Neural cell (in vitro differentiated cells): ENCODE measurements at regions not wholly inside any gene's neighbourhood (a gene's known extent, or its start where the extent isn't known, plus 50 kb on each side); places are given as distances from the start of the nearest gene placed in this dataset.

Source experiments
- H2AFZ ChIP-seq: fragments of 200-600, 300-800 bp; sonication (generic), shearing (Covaris generic); 2 replicates; pipeline ENCODE4 v1.6.0; 2014; ENCODE audit warnings: low read depth, mild to moderate bottlenecking, antibody characterized with exemption, low read length, moderate library complexity
- H3F3A ChIP-seq: fragments of 200-600 bp; shearing (Covaris generic); 2 replicates; pipeline ENCODE4 v1.6.1; 2016; ENCODE audit warnings: mild to moderate bottlenecking, moderate library complexity, mixed read lengths, antibody characterized with exemption, low read length; ENCODE audit not compliant: insufficient read depth, poor library complexity, severe bottlenecking
- H3K27ac ChIP-seq: fragments of 200-600, 300-800 bp; sonication (generic), shearing (Covaris generic); 2 replicates; pipeline ENCODE4 v1.5.1; 2014; ENCODE audit warnings: mild to moderate bottlenecking, low read length, moderate library complexity
- H3K27me3 ChIP-seq: fragments of 300-800, 200-600 bp; sonication (generic), shearing (Covaris generic); 2 replicates; pipeline ENCODE4 v1.6.0; 2014; ENCODE audit warnings: mild to moderate bottlenecking, low read depth, low read length, moderate library complexity; ENCODE audit not compliant: insufficient read depth
- H3K36me3 ChIP-seq: fragments of 300-800, 200-600 bp; sonication (generic), shearing (Covaris generic); 2 replicates; pipeline ENCODE4 v1.5.1; 2014; ENCODE audit warnings: mild to moderate bottlenecking, antibody characterized with exemption, low read length, moderate library complexity; ENCODE audit not compliant: insufficient read depth
- H3K4me2 ChIP-seq: fragments of 300-800, 200-600 bp; sonication (generic), shearing (Covaris generic); 2 replicates; pipeline ENCODE4 v1.6.0; 2014; ENCODE audit warnings: mild to moderate bottlenecking, low read length
- H3K4me3 ChIP-seq: fragments of 300-800, 200-600 bp; sonication (generic), shearing (Covaris generic); 2 replicates; pipeline ENCODE4 v1.5.1; 2014; ENCODE audit warnings: mild to moderate bottlenecking, low read length, moderate library complexity
- H3K79me2 ChIP-seq: fragments of 200-600 bp; shearing (Covaris generic); replicated peaks from 2 replicates; pipeline ENCODE4 v1.6.0; 2014; ENCODE audit warnings: mild to moderate bottlenecking, low read length, moderate library complexity; ENCODE audit not compliant: insufficient read depth
- H3K9ac ChIP-seq: fragments of 300-800, 200-600 bp; sonication (generic), shearing (Covaris generic); 2 replicates; pipeline ENCODE4 v1.6.1; 2016; ENCODE audit warnings: mild to moderate bottlenecking, low read length, mixed read lengths
- H3K9me2 ChIP-seq: fragments of 200-600 bp; shearing (Covaris generic); 2 replicates; pipeline ENCODE4 v1.6.1; 2016; ENCODE audit warnings: mild to moderate bottlenecking, low read length, mixed read lengths; ENCODE audit not compliant: insufficient read depth
- H3K9me3 ChIP-seq: fragments of 200-600, 300-800 bp; sonication (generic), shearing (Covaris generic); 2 replicates; pipeline ENCODE4 v1.6.1; 2016; ENCODE audit warnings: mild to moderate bottlenecking, mixed run types, low read length, moderate library complexity, mixed read lengths
- H4K20me1 ChIP-seq: fragments of 200-600 bp; shearing (Covaris generic); 2 replicates; pipeline ENCODE4 v1.6.1; 2016; ENCODE audit warnings: mild to moderate bottlenecking, mixed run types; ENCODE audit not compliant: insufficient read depth
- CTCF ChIP-seq: fragments of 450-650 bp; IDR thresholded peaks from 2 replicates; pipeline ENCODE4 v1.5.1; 2014; ENCODE audit warnings: antibody characterized with exemption, mild to moderate bottlenecking, moderate library complexity; ENCODE audit not compliant: poor library complexity, severe bottlenecking
- EP300 ChIP-seq: fragments of 450-650 bp; conservative IDR thresholded peaks from 2 replicates; pipeline ENCODE4 v1.6.1; 2014; ENCODE audit warnings: antibody characterized with exemption, mild to moderate bottlenecking, moderate library complexity; ENCODE audit not compliant: poor library complexity, severe bottlenecking
- EZH2 ChIP-seq: fragments of 200-600, 300-800 bp; shearing (Covaris generic), sonication (generic); IDR thresholded peaks from 2 replicates; pipeline ENCODE4 v1.6.1; 2014; ENCODE audit warnings: antibody characterized with exemption, low read length, borderline replicate concordance, mild to moderate bottlenecking; ENCODE audit not compliant: insufficient read depth, poor library complexity, severe bottlenecking
- MXI1 ChIP-seq: fragments of 450-650 bp; conservative IDR thresholded peaks from 2 replicates; pipeline ENCODE4 v1.6.1; 2014; ENCODE audit warnings: antibody characterized with exemption, mild to moderate bottlenecking; ENCODE audit not compliant: poor library complexity, severe bottlenecking
- POLR2AphosphoS5 ChIP-seq: IDR thresholded peaks from 2 replicates; pipeline ENCODE4 v1.6.1; 2012
- RAD21 ChIP-seq: fragments of 450-650 bp; conservative IDR thresholded peaks from 2 replicates; pipeline ENCODE4 v1.6.1; 2014; ENCODE audit warnings: antibody characterized with exemption, mild to moderate bottlenecking, moderate library complexity
- SMC3 ChIP-seq: fragments of 450-650 bp; conservative IDR thresholded peaks from 2 replicates; pipeline ENCODE4 v1.6.1; 2014; ENCODE audit warnings: antibody characterized with exemption, mild to moderate bottlenecking, moderate library complexity; ENCODE audit not compliant: poor library complexity
- TAF1 ChIP-seq: IDR thresholded peaks from 2 replicates; pipeline ENCODE4 v1.6.1; 2012; ENCODE audit warnings: low read depth
- TF ChIP-seq, protein P1 (sequence below): IDR thresholded peaks from 2 replicates; pipeline ENCODE4 v1.6.1; 2012; ENCODE audit warnings: borderline replicate concordance

- Histone ChIP-seq H3K4me3 (no peak overlapping the region), H3K9ac (no peak overlapping the region), H3K27me3 (no peaks in the 10 kb centered on the region), H3K9me2 (no peaks in the 10 kb centered on the region), H4K20me1 (no peaks in the 10 kb centered on the region), H3K36me3 (no peaks in the 10 kb centered on the region), H3K9me3 (no peaks in the 10 kb centered on the region), H3K79me2 (no peaks in the 10 kb centered on the region), H3K27ac (no peak overlapping the region), H3K4me2 (no peak overlapping the region), H3F3A (no peaks in the 10 kb centered on the region), H2AFZ (no peak overlapping the region)
- TF ChIP-seq MXI1, result no peak
- no peak for TF ChIP-seq EP300
- TF ChIP-seq EZH2, result no peak
- no peak for TF ChIP-seq RAD21
- no peak for TF ChIP-seq CTCF
- no peak for TF ChIP-seq SMC3
- TF ChIP-seq POLR2AphosphoS5, result no peak
- TF ChIP-seq TAF1, result no peak
- TF ChIP-seq, protein P1, sequence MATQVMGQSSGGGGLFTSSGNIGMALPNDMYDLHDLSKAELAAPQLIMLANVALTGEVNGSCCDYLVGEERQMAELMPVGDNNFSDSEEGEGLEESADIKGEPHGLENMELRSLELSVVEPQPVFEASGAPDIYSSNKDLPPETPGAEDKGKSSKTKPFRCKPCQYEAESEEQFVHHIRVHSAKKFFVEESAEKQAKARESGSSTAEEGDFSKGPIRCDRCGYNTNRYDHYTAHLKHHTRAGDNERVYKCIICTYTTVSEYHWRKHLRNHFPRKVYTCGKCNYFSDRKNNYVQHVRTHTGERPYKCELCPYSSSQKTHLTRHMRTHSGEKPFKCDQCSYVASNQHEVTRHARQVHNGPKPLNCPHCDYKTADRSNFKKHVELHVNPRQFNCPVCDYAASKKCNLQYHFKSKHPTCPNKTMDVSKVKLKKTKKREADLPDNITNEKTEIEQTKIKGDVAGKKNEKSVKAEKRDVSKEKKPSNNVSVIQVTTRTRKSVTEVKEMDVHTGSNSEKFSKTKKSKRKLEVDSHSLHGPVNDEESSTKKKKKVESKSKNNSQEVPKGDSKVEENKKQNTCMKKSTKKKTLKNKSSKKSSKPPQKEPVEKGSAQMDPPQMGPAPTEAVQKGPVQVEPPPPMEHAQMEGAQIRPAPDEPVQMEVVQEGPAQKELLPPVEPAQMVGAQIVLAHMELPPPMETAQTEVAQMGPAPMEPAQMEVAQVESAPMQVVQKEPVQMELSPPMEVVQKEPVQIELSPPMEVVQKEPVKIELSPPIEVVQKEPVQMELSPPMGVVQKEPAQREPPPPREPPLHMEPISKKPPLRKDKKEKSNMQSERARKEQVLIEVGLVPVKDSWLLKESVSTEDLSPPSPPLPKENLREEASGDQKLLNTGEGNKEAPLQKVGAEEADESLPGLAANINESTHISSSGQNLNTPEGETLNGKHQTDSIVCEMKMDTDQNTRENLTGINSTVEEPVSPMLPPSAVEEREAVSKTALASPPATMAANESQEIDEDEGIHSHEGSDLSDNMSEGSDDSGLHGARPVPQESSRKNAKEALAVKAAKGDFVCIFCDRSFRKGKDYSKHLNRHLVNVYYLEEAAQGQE, result no peak
These were observed 57.6 kb upstream of the CD302 start for GRCh38 chr2:159855557-159856061.

GRCh38 chr2:159855143-159855542 is 57.1 kb upstream of the CD302 start:
- no peaks in the 10 kb centered on the region for H3K36me3 ChIP-seq
- H3K4me2 ChIP-seq, result no peak overlapping the region
- H3K9me3 ChIP-seq, result no peaks in the 10 kb centered on the region
- H4K20me1 ChIP-seq, result no peaks in the 10 kb centered on the region
- no peak overlapping the region for H3K4me3 ChIP-seq
- H3K9ac ChIP-seq, result no peak overlapping the region
- H3F3A ChIP-seq, result no peaks in the 10 kb centered on the region
- no peaks in the 10 kb centered on the region for H3K27me3 ChIP-seq
- H3K27ac ChIP-seq, result no peak overlapping the region
- no peaks in the 10 kb centered on the region for H3K79me2 ChIP-seq
- TF ChIP-seq TAF1 (no peak), POLR2AphosphoS5 (no peak), RAD21 (no peak), EP300 (no peak), SMC3 (no peak), CTCF (no peak), EZH2 (no peak), MXI1 (no peak)
- TF ChIP-seq, protein P1, result no peak
- H3K9me2 ChIP-seq, result no peaks in the 10 kb centered on the region
- no peak overlapping the region for H2AFZ ChIP-seq
